ENCODE measurements at regions not wholly inside any gene's neighbourhood (a gene's known extent, or its start where the extent isn't known, plus 50 kb on each side); places are given as distances from the start of the nearest gene placed in this dataset.

DNA sequence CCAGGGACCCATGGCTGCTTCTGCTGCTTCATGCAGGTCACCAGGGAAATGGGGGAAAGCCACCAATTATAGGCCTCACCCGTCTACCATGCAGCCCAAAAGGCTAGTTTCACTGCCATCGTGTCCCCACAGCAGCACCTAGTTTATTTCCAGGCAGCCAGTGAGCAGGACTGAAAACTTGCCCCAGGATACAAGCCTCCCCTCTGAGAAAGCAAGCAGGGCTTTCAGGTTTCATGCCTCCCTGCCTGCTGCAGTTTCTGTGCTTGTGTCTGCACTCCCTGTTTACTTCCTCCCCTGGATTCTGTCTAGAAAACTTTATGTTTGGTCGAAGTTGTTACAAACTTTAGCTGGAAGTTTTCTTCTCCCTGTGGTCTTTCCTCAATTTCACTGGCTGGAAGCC, 319.1 kb downstream of the ANXA1 start:
- DNase-seq, result no peak

GRCh38 chr9:73474002-73474600, 322.4 kb downstream of the ANXA1 start:
- no peak for DNase-seq

- DNase-seq, result no peak
Observed at GRCh38 chr9:73474625-73475024, 323.0 kb downstream of the ANXA1 start.

DNA sequence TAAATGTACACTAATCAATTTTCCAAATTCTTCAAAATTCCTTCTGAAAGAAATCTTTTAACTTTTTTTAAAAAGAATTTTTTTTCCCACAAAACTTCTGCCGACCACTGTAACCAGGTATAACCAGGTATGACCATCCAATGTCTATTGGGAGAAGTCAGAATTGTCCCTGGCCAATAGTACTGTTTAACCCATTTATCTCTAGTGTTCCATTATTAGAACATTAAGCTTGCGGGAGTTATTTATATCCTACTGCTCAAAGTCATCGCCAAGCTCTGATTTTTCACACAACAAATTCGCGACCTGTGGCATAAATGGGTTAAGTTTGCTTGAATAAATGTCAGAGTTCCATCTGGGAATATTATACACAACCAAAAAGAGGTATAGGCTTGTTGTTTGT, 343.2 kb downstream of the ANXA1 start:
- DNase-seq, result no peak

DNA sequence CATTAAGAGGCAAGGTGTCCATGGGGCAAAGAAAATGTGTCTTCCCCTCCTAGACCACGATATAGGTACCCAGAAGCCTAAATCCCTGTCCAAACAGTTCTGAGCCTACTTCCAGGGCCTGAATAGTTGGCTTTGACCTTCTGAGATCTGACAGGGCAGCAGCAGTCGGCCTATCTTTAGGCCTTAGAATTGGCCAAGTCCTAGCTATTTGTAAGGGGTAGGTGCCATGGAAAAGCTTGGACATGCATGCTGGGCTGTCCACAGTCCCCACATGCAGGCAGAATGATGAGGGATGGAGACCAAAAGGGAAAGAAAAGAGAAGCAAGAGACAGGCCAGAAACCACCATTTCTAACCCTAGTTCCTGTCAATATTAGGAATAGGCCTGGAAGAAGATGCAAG, 346.1 kb downstream of the ANXA1 start:
- DNase-seq, result no peak

- no peak for DNase-seq
Observed at GRCh38 chr9:73515216-73515615, 363.6 kb downstream of the ANXA1 start.

- no peak for DNase-seq
Observed at GRCh38 chr9:73523391-73523790, 371.7 kb downstream of the ANXA1 start.

GRCh38 chr9:73525350-73525749, 373.7 kb downstream of the ANXA1 start:
- DNase-seq, result no peak

GRCh38 chr9:73527521-73527920, 375.9 kb downstream of the ANXA1 start:
- DNase-seq, result no peak

GRCh38 chr9:73528926-73529325, 377.3 kb downstream of the ANXA1 start:
- no peak for DNase-seq

DNA sequence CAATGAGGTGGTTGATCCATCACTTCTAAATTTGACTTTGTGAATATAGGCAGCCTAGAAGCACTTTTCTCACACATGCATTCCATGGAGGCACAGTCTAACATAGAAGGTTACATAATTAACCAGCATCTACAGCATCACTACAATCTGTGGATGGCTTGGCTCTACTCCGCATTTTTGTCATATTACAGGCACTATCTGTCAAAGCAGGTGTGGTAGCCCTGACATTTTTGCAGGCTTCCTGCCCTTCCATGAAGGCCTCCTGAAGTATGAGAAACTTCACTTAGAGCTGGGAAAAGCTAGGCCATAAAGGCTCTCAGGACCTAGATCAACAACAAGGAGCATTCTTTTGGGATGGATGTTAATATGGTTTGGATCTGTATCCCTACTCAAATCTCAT, 378.0 kb downstream of the ANXA1 start:
- DNase-seq, result no peak

- no peak for DNase-seq
Observed at GRCh38 chr9:73531051-73531532, 379.4 kb downstream of the ANXA1 start.

GRCh38 chr9:73531658-73532057, 380.0 kb downstream of the ANXA1 start:
- no peak for DNase-seq

DNA sequence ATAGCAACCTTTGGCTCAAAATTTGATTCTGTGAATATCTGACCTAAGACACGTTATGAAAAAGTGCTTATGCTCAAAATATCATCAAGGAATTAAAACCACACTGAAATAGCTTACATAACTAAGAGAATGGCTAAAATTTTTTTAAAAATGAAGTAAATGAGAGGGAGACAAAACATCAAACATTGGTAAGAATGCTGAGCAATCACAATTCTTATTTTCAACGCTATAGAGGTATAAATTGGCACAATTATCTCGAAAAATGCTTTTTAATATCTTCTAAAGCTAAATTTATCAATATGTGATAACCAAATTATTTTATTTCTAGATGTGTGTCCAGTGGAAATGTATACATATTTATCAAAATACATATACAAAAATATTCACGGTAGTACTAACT, 381.3 kb downstream of the ANXA1 start:
- no peak for DNase-seq

DNA sequence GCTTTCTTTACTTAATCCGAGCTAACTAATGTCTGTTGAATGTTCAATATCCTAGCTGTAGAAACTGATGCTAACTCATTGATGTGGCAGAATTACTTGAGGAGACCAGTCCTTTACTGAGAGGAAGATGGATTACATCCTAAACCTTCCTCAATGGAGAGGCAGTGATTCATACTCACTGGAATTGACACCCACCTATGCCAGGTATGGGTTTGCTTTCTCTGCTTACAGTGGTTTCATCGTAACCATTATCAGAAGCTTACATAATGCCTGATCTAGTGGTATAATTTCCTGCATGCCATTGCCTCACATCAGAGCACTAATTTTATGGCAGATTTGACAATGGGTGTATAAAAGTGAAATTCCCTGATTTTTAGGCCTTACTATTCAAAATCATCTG, 384.7 kb downstream of the ANXA1 start:
- no peak for DNase-seq

- no peak for DNase-seq
Observed at GRCh38 chr9:73537561-73537960, 385.9 kb downstream of the ANXA1 start.

DNA sequence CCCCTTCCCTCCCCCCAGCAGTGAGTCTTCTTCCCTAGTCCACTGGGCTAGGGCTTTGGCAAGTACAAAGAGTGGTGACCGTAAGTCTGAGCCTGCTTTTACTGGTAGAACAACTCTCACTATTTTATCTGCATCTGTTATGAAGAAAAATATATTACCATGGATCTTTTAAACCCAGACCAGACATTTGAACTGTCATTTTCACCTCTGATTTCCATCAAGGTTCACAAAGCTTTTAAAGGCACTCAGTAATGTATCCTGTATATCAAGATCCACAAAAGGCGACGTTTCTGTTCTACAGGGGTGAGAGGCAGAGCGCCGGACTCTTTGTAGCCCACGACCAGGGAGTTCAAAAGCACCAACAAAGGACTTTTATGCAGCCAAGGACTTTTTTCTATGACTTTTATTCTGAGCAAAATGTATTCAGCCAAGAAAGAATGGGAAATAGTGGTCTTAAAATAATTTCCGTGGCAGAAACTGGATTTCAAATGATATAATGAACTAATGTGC, 388.3 kb downstream of the ANXA1 start:
- no peak for DNase-seq

DNA sequence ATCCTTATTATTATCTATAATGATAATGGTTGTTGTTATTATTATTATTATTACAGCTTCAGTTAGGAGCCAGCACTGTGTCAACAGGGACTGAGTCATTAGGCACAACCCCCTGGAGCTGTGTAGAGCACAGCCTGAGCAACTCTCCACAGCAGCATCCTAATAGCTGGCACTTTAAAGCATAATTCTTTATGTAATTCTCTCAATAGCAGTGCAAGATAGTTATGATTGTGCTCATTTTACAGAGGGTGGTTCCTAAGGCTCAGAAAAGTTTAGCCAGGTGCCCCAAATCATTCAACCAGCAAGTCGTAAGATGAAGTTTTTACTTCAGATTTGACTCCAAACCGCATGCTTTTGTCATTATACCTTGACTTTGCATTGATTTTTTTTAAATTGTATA, 390.3 kb downstream of the ANXA1 start:
- DNase-seq, result no peak

GRCh38 chr9:73543727-73544126, 392.1 kb downstream of the ANXA1 start:
- DNase-seq, result no peak

DNA sequence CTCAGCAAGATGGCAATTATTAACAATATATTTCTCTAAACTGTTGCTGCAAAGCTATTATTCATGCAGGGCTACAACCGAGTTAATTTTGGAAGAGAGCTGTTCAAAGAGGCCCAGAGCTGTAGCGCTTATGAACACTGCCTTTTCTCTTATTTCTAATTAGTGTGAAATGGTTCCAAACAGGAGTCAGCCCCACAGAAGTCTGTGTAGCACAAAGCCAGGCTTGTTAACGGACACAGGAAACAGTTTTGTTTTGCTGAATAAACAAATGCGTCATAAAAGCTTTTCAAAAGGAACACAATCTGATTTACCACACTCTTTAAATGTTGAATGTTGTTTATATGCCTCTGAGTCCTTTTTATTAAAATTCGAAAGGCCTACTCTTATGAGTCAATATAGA, 396.5 kb downstream of the ANXA1 start:
- peak; percentile 57 for DNase-seq

DNA sequence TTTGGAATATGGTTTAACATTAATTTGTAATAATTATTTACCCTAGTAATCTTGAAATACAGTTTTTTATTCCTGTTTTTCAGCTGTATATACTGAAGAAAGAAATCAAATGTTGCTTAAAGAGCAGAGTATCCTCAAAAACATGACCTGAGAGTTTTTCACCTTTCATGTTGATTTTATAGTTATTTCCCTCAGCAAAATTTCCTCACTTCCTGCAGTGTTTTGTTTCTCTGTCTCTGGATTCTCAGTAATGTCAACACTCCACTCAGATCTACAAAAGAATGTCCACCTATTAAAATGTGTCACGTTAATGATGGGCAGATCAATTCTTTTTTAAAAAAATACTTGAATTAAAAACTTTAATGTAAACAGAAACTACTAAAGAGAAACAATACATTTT, 398.3 kb downstream of the ANXA1 start:
- DNase-seq, result no peak

GRCh38 chr9:73553295-73553694, 401.6 kb downstream of the ANXA1 start:
- no peak for DNase-seq

DNA sequence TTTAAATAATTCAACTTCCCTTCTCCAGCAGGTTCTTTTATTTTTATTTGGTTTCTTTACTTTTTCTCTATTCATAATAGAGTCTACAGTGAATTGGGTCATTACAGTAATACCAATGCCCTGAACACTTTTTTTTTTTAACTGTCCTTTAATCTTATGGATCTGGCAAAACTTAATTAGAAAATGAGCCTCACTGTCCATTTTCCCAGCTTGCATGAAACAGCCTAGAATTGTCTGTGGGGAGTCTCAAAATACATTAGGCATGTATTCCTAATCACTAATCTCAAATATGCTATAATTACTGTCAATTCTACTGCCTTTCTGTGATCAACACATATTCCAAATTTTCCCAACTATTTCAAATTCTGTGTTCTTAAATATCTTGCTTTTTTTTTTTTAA, 406.8 kb downstream of the ANXA1 start:
- no peak for DNase-seq

- DNase-seq, result no peak
Observed at GRCh38 chr9:73565026-73565425, 413.4 kb downstream of the ANXA1 start.

- peak; percentile 30 for DNase-seq
Observed at GRCh38 chr9:73565833-73566465, 414.3 kb downstream of the ANXA1 start.
